Transverse colon (tissue), 4 donors: ENCODE measurements at regions not wholly inside any gene's neighbourhood (a gene's known extent, or its start where the extent isn't known, plus 50 kb on each side); places are given as distances from the start of the nearest gene placed in this dataset.

Experiments used
- CTCF ChIP-seq, 5 experiments: fragments of 200-600 bp in 3 of 5; fragments of 450-650 bp in 2 of 5; sonication (generic) in 3 of 5; IDR thresholded peaks; 1 replicate in 2 of 5; 2 replicates in 3 of 5; pipeline ENCODE4 v1.5.1; 2016 to 2017; ENCODE audit warnings: antibody characterized with exemption in 5 of 5, inconsistent platforms in 3 of 5, mild to moderate bottlenecking in 2 of 5, moderate library complexity in 1 of 5
- POLR2A ChIP-seq: fragments of 450-650 bp; IDR thresholded peaks from one replicate; pipeline ENCODE4 v1.6.1; 2016; ENCODE audit warnings: antibody characterized with exemption, mild to moderate bottlenecking, moderate library complexity
- POLR2AphosphoS5 ChIP-seq, 3 donors: sonication (generic); formaldehyde crosslinking; IDR thresholded peaks; one replicate each; pipeline ENCODE4 v1.6.1; 2016; ENCODE audit warnings: antibody characterized with exemption in 3 of 3

GRCh38 chr9:75482566-75482965 is 394.3 kb downstream of the OSTF1 start:
- no peak for TF ChIP-seq CTCF (IDR thresholded peaks at IDR 0.05)
- no peak for TF ChIP-seq POLR2A
- TF ChIP-seq POLR2AphosphoS5 (IDR thresholded peaks at IDR 0.05) = no peak
